Immature natural killer cell (primary cell): ENCODE measurements at regions not wholly inside any gene's neighbourhood (a gene's known extent, or its start where the extent isn't known, plus 50 kb on each side); places are given as distances from the start of the nearest gene placed in this dataset.
"Not testable (repeated sequence)": the region's sequence is repeated elsewhere in the genome, so short reads cannot be mapped to it uniquely, and the experiment has no call there.

ENCODE experiments used
- DNase-seq, 3 donors: peaks; one replicate each; pipeline ENCODE4 v3.0.0; 2022; ENCODE audit warnings: mixed read lengths in 1 of 3
- H3K27ac Mint-ChIP-seq, 6 donors: one replicate each; pipeline ENCODE4 v1.8.0; 2020; ENCODE audit warnings: mixed read lengths in 6 of 6, mild to moderate bottlenecking in 5 of 6, inconsistent platforms in 4 of 6, moderate library complexity in 3 of 6
- H3K27me3 Mint-ChIP-seq, 3 donors: one replicate each; pipeline ENCODE4 v1.8.0; 2020 to 2021; ENCODE audit warnings: low read depth in 3 of 3, mild to moderate bottlenecking in 3 of 3, mixed read lengths in 3 of 3, moderate library complexity in 3 of 3, inconsistent platforms in 1 of 3
- H3K36me3 Mint-ChIP-seq, 3 donors: one replicate each; pipeline ENCODE4 v1.8.0; 2020; ENCODE audit warnings: mixed read lengths in 3 of 3, inconsistent platforms in 2 of 3, mild to moderate bottlenecking in 2 of 3
- H3K4me1 Mint-ChIP-seq, 2 donors: one replicate each; pipeline ENCODE4 v1.8.0; 2020; ENCODE audit warnings: inconsistent platforms in 2 of 2, mild to moderate bottlenecking in 2 of 2, mixed read lengths in 2 of 2, moderate library complexity in 1 of 2
- H3K4me3 Mint-ChIP-seq, 5 donors: one replicate each; pipeline ENCODE4 v1.8.0; 2020; ENCODE audit warnings: mild to moderate bottlenecking in 5 of 5, mixed read lengths in 5 of 5, inconsistent platforms in 3 of 5, moderate library complexity in 3 of 5
- H3K9me3 Mint-ChIP-seq, 6 donors: one replicate each; pipeline ENCODE4 v1.8.0; 2020; ENCODE audit warnings: mild to moderate bottlenecking in 6 of 6, mixed read lengths in 6 of 6, inconsistent platforms in 4 of 6, moderate library complexity in 3 of 6

DNA sequence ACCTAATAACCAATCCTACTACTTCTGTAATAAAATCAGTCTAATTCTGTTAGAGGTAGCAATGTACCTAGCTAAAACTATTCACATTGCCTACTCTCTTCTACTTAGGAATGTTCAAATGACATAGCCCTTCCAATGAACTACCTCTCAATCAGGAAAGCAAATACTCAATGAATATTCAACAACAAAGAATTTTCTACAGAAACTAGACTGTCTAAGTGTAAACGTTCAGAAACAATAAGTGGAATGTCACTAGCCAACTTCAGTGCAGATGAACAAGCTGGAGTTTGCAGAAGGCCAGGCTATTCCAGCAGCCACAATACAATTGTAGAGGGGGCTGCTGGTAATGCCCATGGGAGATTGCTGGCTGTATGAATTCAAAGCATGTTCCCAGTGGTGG lies 743.2 kb upstream of the CDH10 start:
- peaks cover 12 to 66% (median 41%) of the 10 kb centered on the region in 6 donors for H3K9me3 Mint-ChIP-seq
- no peak overlapping the region for H3K27ac Mint-ChIP-seq
- H3K4me3 Mint-ChIP-seq = no peak overlapping the region

DNA sequence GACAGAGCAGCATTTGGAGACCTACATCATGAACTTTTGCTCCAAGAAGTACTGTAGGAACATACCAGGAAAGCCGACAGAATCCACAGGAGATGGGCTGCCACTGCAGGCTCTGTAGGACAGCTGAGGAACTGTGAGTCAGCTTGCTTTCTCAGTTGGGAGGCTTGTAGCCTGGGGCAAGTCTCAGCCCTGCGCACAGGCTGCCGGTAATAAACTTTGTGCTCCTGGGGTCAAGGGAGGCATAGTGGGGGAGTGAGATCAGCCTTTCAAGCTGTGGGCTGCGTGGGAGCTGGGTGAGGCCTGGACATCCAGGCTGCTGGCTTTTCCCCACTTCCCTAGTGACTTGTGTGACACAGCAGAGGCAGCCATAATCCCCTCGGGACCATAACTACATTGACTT lies 718.0 kb upstream of the CDH10 start:
- no peaks in the 10 kb centered on the region for H3K4me1 Mint-ChIP-seq
- H3K36me3 Mint-ChIP-seq = peaks cover 0 to 3% (median 0%) of the 10 kb centered on the region in 3 donors
- H3K27ac Mint-ChIP-seq = no peak overlapping the region
- H3K9me3 Mint-ChIP-seq = peaks cover 18 to 85% (median 54%) of the 10 kb centered on the region in 6 donors
- H3K27me3 Mint-ChIP-seq = peaks cover 0 to 6% (median 0%) of the 10 kb centered on the region in 3 donors
- no peak for DNase-seq
- H3K4me3 Mint-ChIP-seq = no peak overlapping the region

More for the DNA sequence above, 743.2 kb upstream of the CDH10 start:
- peaks cover 0 to 2% (median 0%) of the 10 kb centered on the region in 3 donors for H3K27me3 Mint-ChIP-seq
- peaks cover 0 to 3% (median 0%) of the 10 kb centered on the region in 3 donors for H3K36me3 Mint-ChIP-seq
- DNase-seq = no peak
- no peaks in the 10 kb centered on the region for H3K4me1 Mint-ChIP-seq

DNA sequence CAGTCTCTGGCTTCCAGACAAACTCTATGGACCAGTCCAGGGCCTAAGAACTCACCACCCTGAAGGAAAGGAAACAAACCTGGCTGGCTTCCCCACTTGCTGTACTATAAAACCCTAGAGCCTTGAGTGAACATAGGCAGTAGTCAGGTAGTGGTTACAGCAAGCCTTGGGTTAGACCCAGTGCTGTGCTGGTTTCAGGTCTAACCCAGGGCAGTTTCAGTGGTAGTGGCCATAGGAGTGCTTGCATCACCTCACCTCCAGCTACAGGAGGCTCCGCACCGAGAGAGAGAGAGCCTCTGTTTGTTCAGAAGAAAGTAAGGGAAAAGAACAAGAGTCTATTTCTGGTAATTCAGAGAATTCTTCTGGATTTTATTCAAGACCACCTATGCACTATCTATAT lies 714.1 kb upstream of the CDH10 start:
- peaks cover 0 to 4% (median 3%) of the 10 kb centered on the region in 3 donors for H3K36me3 Mint-ChIP-seq
- peaks cover 24 to 72% (median 48%) of the 10 kb centered on the region in 6 donors for H3K9me3 Mint-ChIP-seq
- peaks cover 0 to 6% (median 0%) of the 10 kb centered on the region in 3 donors for H3K27me3 Mint-ChIP-seq
- H3K27ac Mint-ChIP-seq = no peak overlapping the region
- H3K4me1 Mint-ChIP-seq = no peaks in the 10 kb centered on the region
- H3K4me3 Mint-ChIP-seq = no peak overlapping the region
- no peak for DNase-seq

GRCh38 chr5:25357605-25358004 lies 712.8 kb upstream of the CDH10 start:
- no peak overlapping the region for H3K4me3 Mint-ChIP-seq
- H3K36me3 Mint-ChIP-seq = peaks cover 0 to 4% (median 3%) of the 10 kb centered on the region in 3 donors
- H3K9me3 Mint-ChIP-seq = peaks cover 18 to 69% (median 44%) of the 10 kb centered on the region in 6 donors
- H3K4me1 Mint-ChIP-seq = no peaks in the 10 kb centered on the region
- H3K27ac Mint-ChIP-seq = no peak overlapping the region
- peaks cover 0 to 9% (median 0%) of the 10 kb centered on the region in 3 donors for H3K27me3 Mint-ChIP-seq
- no peak for DNase-seq

DNA sequence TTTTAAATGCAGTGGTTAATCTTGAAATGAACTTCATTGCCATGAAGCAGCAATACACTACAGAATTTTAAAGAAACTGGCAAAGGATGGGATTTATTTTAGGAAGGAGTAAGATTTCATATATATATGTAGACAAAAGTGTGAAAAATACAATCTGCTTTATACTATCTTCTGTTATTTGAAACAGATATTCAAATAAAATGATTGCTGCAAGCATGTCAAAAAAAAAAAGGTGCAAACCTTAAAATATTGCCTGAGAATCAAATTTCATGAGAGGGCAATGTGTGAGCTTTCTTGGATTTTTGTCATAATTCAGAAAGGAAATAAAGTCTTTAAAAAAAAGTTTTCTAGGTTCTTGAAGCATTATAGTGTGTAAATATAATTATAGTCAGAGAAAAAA lies 705.0 kb upstream of the CDH10 start:
- Mint-ChIP-seq H3K27ac (no peak overlapping the region), H3K27me3 (peaks cover 0 to 3% (median 0%) of the 10 kb centered on the region in 3 donors), H3K9me3 (peaks cover 9 to 61% (median 35%) of the 10 kb centered on the region in 6 donors), H3K4me1 (no peaks in the 10 kb centered on the region), H3K4me3 (no peak overlapping the region), H3K36me3 (peaks cover 0 to 6% (median 0%) of the 10 kb centered on the region in 3 donors)
- DNase-seq = no peak

GRCh38 chr5:25345240-25345771 lies 700.5 kb upstream of the CDH10 start:
- H3K9me3 Mint-ChIP-seq = peaks cover 10 to 80% (median 46%) of the 10 kb centered on the region in 6 donors
- no peak overlapping the region for H3K27ac Mint-ChIP-seq
- H3K4me3 Mint-ChIP-seq = no peak overlapping the region
- peaks cover 0 to 3% (median 3%) of the 10 kb centered on the region in 3 donors for H3K36me3 Mint-ChIP-seq
- no peaks in the 10 kb centered on the region for H3K27me3 Mint-ChIP-seq
- no peaks in the 10 kb centered on the region for H3K4me1 Mint-ChIP-seq
- DNase-seq = no peak

- Mint-ChIP-seq H3K9me3 (peaks cover 11 to 86% (median 51%) of the 10 kb centered on the region in 6 donors), H3K27me3 (peaks cover 0 to 2% (median 0%) of the 10 kb centered on the region in 3 donors), H3K27ac (no peak overlapping the region), H3K36me3 (peaks cover 0 to 3% (median 0%) of the 10 kb centered on the region in 3 donors), H3K4me1 (no peaks in the 10 kb centered on the region), H3K4me3 (no peak overlapping the region)
- DNase-seq = no peak
Observed at GRCh38 chr5:25339541-25339940, 694.8 kb upstream of the CDH10 start.

DNA sequence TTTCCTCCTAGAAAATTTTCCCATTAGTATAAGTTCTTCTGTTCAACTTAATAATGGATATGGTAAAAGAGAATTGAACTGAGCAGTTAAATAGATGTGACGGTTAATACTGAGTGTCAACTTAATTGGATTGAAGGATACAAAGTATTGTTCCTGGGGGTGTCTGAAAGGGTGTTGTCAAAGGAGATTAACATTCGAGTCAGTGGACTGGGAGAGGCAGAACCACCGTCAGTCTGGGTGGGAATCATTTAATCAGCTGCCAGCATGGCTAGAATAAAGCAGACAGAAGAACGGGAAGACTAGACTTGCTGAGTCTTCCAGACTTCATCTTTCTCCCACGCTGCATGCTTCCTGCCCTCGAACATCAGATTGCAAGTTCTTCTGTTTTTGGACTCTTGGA lies 689.6 kb upstream of the CDH10 start:
- no peaks in the 10 kb centered on the region for H3K4me1 Mint-ChIP-seq
- H3K36me3 Mint-ChIP-seq = peaks cover 0 to under 1% (median 0%) of the 10 kb centered on the region in 3 donors
- H3K4me3 Mint-ChIP-seq = no peak overlapping the region
- H3K9me3 Mint-ChIP-seq = peaks cover 5 to 58% (median 25%) of the 10 kb centered on the region in 6 donors
- no peak for DNase-seq
- peaks cover 0 to 2% (median 0%) of the 10 kb centered on the region in 3 donors for H3K27me3 Mint-ChIP-seq
- no peak overlapping the region for H3K27ac Mint-ChIP-seq

DNA sequence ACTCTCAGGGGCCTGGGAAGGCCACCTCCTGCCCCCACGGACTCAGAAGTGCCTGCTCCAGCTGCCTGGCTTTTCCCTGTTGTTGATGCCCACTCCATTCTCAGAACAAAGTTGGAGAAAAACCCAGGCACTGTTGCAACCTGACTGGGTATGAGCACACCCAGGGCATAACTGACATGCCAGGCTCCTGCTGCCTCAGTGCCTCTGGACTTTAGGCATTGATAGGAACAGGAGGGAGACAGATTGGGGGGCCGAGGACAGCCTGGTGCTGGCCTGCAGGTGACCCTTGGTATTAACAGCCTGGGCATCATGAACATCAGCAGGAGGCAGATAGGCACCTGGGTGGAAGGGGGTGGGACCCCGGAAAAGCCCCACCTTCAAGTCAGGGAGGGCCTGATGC lies 685.9 kb upstream of the CDH10 start:
- DNase-seq = no peak
- H3K27ac Mint-ChIP-seq = no peak overlapping the region
- no peaks in the 10 kb centered on the region for H3K4me1 Mint-ChIP-seq
- peaks cover 0 to 51% (median 26%) of the 10 kb centered on the region in 6 donors for H3K9me3 Mint-ChIP-seq
- no peak overlapping the region for H3K4me3 Mint-ChIP-seq
- H3K36me3 Mint-ChIP-seq = peaks cover 0 to 3% (median 3%) of the 10 kb centered on the region in 3 donors
- H3K27me3 Mint-ChIP-seq = peaks cover 0 to 4% (median 0%) of the 10 kb centered on the region in 3 donors

DNA sequence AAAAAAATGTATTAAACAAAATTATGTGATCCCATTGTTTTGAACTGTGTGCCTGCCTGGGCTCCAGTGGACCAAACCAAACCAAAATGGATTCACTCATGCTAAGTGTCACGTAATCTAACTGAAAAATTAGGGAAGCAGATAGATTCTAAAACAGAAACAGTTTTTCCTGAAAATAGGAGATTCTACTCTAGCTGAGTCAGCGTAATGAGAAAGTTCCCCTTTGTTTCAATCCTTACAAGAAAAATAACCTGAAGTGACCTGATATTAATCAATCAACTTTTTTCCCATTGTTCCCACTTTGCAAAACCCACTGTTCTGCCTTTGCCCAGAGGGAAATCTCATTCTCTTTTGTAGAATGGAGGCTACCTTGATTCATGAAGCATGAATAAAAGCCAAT lies 682.4 kb upstream of the CDH10 start:
- H3K4me1 Mint-ChIP-seq = no peaks in the 10 kb centered on the region
- H3K4me3 Mint-ChIP-seq = no peak overlapping the region
- H3K36me3 Mint-ChIP-seq = peaks cover 0 to 3% (median 3%) of the 10 kb centered on the region in 3 donors
- peaks cover 0 to 51% (median 29%) of the 10 kb centered on the region in 6 donors for H3K9me3 Mint-ChIP-seq
- peaks cover 0 to 2% (median 0%) of the 10 kb centered on the region in 3 donors for H3K27me3 Mint-ChIP-seq
- H3K27ac Mint-ChIP-seq = no peak overlapping the region
- no peak for DNase-seq

DNA sequence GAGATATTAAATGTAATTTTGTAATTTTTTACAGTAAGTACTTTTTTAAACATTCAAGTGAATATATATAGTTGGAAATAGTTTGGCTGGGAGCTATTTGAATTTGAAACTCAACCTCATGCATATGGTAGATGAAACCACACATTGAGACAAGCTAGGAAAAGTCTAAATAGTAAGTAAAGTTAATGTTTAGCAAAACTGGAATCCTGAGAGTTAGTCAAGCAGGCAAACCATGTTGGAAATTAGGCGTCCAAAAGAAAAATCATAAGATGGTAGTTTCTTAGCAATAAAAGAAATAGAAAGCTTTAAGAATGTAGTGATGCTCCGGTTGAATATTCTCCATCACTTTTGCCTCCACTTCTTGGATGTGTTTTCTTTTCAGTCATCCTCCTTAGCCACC lies 657.1 kb upstream of the CDH10 start:
- Mint-ChIP-seq H3K27me3 (peaks cover 0 to 4% (median 1%) of the 10 kb centered on the region in 3 donors), H3K4me3 (no peak overlapping the region), H3K4me1 (no peaks in the 10 kb centered on the region), H3K36me3 (peaks cover 0 to 3% (median 0%) of the 10 kb centered on the region in 3 donors), H3K9me3 (peaks cover 2 to 56% (median 25%) of the 10 kb centered on the region in 6 donors), H3K27ac (no peak overlapping the region)
- no peak for DNase-seq

GRCh38 chr5:25295067-25295466 lies 650.3 kb upstream of the CDH10 start:
- Mint-ChIP-seq H3K4me1 (no peaks in the 10 kb centered on the region), H3K9me3 (peaks cover 11 to 53% (median 33%) of the 10 kb centered on the region in 6 donors)

DNA sequence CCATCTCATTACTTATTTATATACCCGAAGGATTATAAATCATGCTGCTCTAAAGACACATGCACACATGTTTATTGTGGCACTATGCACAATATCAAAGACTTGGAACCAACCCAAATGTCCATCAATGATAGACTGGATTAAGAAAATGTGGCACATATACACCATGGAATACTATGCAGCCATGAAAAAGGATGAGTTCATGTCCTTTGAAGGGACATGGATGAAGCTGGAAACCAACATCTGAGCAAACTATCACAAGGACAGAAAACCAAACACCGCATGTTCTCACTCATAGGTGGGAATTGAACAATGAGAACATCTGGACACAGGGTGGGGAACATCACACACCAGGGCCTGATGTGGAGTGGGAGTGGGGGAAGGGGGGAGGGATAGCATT lies 645.0 kb upstream of the CDH10 start:
- not testable (repeated sequence) for H3K27me3 Mint-ChIP-seq, H3K4me1 Mint-ChIP-seq, H3K36me3 Mint-ChIP-seq, DNase-seq, H3K27ac Mint-ChIP-seq, H3K4me3 Mint-ChIP-seq
- peaks cover 13 to 57% (median 31%) of the 10 kb centered on the region in 6 donors for H3K9me3 Mint-ChIP-seq

More at GRCh38 chr5:25295067-25295466, 650.3 kb upstream of the CDH10 start:
- H3K27me3 Mint-ChIP-seq = no peaks in the 10 kb centered on the region
- H3K36me3 Mint-ChIP-seq = peaks cover 0 to 5% (median 0%) of the 10 kb centered on the region in 3 donors
- no peak overlapping the region for H3K27ac Mint-ChIP-seq
- DNase-seq = no peak
- no peak overlapping the region for H3K4me3 Mint-ChIP-seq

GRCh38 chr5:25286319-25286718 lies 641.5 kb upstream of the CDH10 start:
- Mint-ChIP-seq H3K27ac (no peak overlapping the region), H3K4me1 (no peaks in the 10 kb centered on the region), H3K9me3 (peaks cover 11 to 66% (median 30%) of the 10 kb centered on the region in 6 donors), H3K27me3 (peaks cover 0 to 4% (median 0%) of the 10 kb centered on the region in 3 donors), H3K4me3 (no peak overlapping the region), H3K36me3 (peaks cover 0 to 3% (median 0%) of the 10 kb centered on the region in 3 donors)
- DNase-seq = no peak
